GM12878 (cell line): ENCODE measurements at regions not wholly inside any gene's neighbourhood (a gene's known extent, or its start where the extent isn't known, plus 50 kb on each side); places are given as distances from the start of the nearest gene placed in this dataset.

Source experiments
- CEBPB ChIP-seq, 2 experiments: fragments of 150-350 bp in 1 of 2; IDR thresholded peaks; 2 replicates each; pipeline ENCODE4 v1.6.1; 2012 to 2014; ENCODE audit warnings: low read depth in 2 of 2, low read length in 2 of 2, borderline replicate concordance in 1 of 2, inconsistent platforms in 1 of 2
- POLR2A ChIP-seq: IDR thresholded peaks from 2 replicates; pipeline ENCODE4 v1.6.1; 2011; ENCODE audit warnings: low read depth, mild to moderate bottlenecking, low read length
- POLR2AphosphoS5 ChIP-seq: IDR thresholded peaks from 2 replicates; pipeline ENCODE4 v1.6.1; 2011; ENCODE audit warnings: mild to moderate bottlenecking, low read length, inconsistent platforms
- TAF1 ChIP-seq: IDR thresholded peaks from 2 replicates; pipeline ENCODE4 v1.6.1; 2011; ENCODE audit warnings: mild to moderate bottlenecking, low read depth, low read length, borderline replicate concordance
- TF ChIP-seq, protein P1 (sequence below), 3 experiments: IDR thresholded peaks in 2 of 3; conservative IDR thresholded peaks in 1 of 3; 2 replicates each; pipeline ENCODE4 v1.5.1; 2011; ENCODE audit warnings: low read depth in 3 of 3, low read length in 3 of 3, mild to moderate bottlenecking in 3 of 3, control low read depth in 2 of 3, moderate library complexity in 2 of 3, inconsistent platforms in 1 of 3, mixed read lengths in 1 of 3; ENCODE audit not compliant: control insufficient read depth in 2 of 3, insufficient read depth in 1 of 3; ENCODE audit errors: extremely low read depth in 1 of 3

DNA sequence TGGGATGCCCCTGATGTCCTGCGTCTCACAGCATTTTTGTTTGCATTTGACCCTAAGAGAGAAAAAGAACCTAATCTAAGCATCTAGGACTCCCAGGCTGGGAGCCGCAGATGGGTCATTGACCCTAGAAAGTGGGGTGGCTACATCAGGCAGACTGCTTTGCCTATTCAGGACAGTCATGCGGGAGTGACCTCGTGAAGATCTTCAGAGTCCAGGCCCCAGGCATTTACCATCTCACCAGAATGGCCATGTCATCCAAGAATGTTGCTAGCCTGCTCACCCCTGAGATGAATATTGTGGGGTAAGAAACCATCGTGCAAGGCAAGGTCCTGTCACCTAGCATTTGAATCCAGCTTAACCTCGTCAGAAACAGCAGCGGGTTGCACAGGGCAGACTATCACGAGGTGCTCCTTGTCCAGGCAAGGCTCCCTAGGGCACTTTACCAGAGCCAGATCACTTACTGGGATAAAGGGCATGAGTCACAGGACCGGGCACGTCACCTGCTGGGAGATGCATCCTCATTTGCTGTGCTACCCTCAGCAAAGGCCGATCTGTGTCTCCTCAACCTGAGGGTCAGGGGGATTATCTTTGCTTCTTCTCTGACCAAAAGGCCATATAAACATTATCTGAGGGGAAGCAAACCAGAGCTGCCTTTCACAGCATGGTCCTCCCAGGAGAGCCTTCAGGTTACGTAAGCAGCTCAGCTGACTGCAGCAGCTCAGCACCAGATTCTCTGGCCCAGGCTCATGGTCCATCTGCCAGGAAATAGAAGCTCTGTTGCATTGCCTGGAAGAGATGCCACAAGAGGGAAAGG, 162.3 kb downstream of the ACKR3 start:
- TF ChIP-seq, protein P1, sequence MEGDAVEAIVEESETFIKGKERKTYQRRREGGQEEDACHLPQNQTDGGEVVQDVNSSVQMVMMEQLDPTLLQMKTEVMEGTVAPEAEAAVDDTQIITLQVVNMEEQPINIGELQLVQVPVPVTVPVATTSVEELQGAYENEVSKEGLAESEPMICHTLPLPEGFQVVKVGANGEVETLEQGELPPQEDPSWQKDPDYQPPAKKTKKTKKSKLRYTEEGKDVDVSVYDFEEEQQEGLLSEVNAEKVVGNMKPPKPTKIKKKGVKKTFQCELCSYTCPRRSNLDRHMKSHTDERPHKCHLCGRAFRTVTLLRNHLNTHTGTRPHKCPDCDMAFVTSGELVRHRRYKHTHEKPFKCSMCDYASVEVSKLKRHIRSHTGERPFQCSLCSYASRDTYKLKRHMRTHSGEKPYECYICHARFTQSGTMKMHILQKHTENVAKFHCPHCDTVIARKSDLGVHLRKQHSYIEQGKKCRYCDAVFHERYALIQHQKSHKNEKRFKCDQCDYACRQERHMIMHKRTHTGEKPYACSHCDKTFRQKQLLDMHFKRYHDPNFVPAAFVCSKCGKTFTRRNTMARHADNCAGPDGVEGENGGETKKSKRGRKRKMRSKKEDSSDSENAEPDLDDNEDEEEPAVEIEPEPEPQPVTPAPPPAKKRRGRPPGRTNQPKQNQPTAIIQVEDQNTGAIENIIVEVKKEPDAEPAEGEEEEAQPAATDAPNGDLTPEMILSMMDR (IDR thresholded peaks at IDR 0.05 in 2 of 3, conservative IDR thresholded peaks at IDR 0.05 in 1 of 3; ENCODE audit: control insufficient read depth in 2 of 3, extremely low read depth in 1 of 3, insufficient read depth in 1 of 3, low read depth in 3 of 3, low read length in 3 of 3) = no peak
- no peak for TF ChIP-seq CEBPB (IDR thresholded peaks at IDR 0.05; ENCODE audit: borderline replicate concordance in 1 of 2, low read depth in 2 of 2, low read length in 2 of 2)
- no peak for TF ChIP-seq TAF1
- no peak for TF ChIP-seq POLR2A
- no peak for TF ChIP-seq POLR2AphosphoS5
